ENCODE measurements at regions not wholly inside any gene's neighbourhood (a gene's known extent, or its start where the extent isn't known, plus 50 kb on each side); places are given as distances from the start of the nearest gene placed in this dataset.

DNA sequence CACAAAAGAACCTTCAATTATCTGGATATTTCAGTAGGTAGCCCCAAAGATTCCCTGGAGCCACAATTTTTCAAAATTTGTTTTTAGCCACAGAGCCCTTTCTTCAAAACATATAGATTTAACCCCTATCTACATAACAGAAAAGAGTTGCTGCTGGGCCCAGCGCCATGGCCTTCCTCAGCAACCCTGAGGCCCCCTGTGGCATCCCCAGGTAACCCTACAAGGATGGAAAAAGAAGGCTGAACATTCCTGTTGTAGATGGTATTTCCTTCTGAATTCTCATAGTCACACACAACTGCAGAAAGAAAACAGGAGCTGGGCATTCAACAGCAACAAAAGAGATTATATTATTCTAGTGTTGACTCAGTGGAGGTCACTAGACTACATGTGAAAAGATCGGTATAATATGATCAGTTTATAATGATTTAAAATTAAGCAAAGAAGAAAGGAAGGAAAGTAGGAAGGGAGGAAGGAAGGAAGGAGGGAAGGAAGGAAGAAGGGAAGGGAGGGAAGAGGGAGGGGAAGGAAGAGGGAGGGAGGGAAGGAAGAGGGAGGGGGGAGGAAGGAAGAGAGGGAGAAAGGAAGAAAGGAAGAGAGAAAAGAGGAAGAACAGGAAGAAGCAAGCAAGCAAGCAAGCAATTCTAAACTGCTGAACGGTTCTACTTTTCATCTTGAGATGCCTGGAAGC is 342.5 kb upstream of the NR2F2 start:
- DNase-seq (ENCODE audit: low read depth), result no peak

DNA sequence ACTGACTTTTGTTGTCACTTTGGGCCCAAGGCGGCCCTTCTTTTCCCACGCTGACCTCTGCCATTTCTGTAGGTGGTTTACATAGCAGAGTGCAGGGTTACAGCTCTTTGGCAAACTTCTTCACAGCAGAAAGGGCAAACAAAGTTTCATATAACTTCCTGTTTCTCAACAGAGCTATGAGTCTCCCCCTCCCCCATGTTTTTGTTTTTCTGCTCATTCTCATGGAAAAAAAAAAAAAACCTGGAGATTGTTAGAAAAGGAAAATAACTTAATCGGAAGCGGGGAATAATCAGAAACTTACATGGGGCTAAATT is 342.0 kb upstream of the NR2F2 start:
- DNase-seq (ENCODE audit: low read depth), result no peak

DNA sequence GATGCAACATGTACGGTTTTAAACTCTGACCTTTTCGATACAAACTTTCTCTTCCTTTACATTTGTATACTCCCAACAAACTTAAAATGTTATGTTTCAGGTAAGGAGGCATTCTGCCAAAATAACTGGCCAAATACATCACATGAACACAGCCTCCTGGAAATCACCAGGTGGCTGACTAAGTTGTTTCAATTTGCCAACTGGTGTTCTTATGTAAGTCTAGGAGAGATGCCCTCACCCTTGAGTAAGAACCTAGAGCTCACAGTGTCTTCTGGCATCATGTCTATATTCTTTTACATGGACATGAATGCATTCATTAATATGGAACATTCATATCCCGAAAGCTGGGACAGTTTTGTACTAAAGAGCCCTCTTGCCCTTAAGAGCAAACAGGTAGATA is 341.1 kb upstream of the NR2F2 start:
- DNase-seq (ENCODE audit: low read depth), result no peak

DNA sequence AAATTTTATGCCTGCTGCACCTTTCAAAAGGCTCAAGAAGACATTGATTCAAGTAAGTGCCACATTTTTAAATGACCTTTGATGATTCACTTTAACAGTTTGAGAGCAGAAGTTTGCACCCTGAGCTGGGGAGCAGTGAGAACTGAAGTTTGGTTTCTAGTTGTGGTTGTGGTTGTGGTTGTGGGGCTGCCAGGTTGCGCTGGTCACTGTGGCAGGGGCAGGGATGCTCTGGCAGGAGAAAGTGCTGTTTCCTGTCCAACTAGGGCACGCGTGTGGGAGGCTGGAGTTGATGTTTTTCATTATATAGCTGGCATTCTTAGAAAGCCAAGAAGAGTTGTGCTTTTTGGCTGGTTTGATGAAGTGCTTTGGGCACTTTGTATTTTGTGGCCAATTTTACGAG is 339.7 kb upstream of the NR2F2 start:
- peak; percentile 19 for DNase-seq (ENCODE audit: low read depth)

DNA sequence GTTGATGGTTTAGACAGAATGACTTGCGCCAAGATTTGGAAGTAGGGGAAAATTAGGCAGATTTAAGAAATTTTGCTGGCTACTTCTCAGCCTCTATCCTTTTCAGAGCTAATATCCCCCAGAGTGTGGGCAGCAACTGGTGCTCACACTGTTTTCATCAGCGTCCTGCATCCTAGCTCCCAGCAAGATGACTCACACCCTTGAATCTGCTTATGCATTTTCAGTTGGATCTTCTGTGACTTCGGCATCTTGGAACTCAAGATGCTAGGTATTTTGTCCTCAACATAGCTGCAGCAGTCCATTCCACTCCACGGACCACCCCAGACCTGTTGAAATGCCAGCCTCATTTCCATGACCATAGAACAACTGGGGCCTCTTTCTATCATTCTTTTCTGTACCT is 336.1 kb upstream of the NR2F2 start:
- DNase-seq (ENCODE audit: low read depth), result peak; percentile 64

DNA sequence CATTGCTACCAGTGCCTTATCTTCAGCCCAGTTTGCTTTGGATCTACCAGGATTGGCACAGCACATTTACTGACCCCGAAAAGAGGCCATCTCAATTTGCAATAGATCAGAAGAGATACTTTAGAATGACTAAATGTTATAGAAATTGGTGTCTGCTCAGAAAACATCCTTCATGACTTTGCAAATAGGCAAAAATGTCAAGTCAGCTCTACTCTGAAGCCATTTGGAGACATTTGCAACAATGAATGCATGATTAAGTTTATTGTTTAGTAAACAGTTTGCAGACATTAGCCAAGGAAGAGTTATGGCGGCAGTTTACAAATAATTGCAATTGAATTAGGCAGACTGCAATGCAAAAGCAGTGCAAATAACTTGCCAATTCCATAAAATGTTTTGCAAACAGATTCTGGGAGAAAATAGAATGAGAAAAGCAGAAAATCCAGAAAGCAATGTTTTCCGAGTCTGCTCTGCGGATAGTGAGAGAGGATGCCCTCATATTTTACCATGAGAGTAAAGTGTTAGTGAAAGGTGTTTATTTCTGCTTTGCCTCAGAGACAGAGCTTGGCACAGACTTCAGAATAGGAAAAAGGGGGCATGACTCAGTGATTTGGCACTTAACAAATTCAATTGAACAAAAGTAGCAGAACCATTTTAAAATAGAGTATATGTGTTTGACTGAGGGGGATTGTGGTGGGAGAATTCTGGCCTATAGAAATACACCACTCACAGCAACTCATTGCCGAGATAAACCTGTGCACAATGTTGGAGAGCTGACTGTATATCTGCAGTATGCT is 334.9 kb upstream of the NR2F2 start:
- peak; percentile 35 for DNase-seq (ENCODE audit: low read depth)

DNA sequence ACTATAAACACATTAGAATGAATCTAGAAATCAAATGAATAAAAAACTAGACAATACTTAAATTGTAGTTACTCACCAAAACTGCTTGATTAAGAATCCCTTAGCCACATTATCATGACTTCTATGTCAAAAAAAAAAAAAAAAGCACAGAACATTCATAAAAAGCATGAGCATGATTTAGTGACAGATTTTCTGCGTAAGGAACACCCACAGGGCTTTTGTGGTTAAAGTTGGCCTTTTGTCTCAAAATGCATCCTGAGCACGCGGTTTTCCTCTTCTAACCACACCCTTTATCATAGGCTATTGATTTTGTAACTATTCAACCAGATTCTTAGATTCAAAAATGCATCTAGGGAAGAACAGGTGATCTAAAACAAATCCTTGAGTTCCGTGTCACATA is 334.0 kb upstream of the NR2F2 start:
- no peak for DNase-seq (ENCODE audit: low read depth)

DNA sequence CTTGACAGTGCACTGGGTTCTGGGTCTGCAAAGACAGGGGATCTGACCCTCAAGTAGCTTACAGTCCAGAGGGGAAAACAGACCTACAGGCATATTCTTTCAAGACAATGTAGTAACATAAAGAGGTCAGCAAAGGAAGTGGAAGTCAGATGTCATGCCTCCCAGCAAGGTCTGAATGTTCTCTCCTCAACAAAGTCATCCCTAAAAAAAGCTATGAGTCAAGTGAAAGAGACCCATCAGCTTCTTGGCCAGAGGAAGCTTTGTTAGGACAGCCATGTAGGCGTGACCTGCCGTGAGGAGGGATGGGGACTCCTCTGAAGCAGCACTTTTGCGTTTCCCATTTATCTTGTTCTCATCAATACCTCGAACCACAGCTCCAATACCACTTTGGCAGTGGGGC is 331.6 kb upstream of the NR2F2 start:
- DNase-seq (ENCODE audit: low read depth), result no peak

DNA sequence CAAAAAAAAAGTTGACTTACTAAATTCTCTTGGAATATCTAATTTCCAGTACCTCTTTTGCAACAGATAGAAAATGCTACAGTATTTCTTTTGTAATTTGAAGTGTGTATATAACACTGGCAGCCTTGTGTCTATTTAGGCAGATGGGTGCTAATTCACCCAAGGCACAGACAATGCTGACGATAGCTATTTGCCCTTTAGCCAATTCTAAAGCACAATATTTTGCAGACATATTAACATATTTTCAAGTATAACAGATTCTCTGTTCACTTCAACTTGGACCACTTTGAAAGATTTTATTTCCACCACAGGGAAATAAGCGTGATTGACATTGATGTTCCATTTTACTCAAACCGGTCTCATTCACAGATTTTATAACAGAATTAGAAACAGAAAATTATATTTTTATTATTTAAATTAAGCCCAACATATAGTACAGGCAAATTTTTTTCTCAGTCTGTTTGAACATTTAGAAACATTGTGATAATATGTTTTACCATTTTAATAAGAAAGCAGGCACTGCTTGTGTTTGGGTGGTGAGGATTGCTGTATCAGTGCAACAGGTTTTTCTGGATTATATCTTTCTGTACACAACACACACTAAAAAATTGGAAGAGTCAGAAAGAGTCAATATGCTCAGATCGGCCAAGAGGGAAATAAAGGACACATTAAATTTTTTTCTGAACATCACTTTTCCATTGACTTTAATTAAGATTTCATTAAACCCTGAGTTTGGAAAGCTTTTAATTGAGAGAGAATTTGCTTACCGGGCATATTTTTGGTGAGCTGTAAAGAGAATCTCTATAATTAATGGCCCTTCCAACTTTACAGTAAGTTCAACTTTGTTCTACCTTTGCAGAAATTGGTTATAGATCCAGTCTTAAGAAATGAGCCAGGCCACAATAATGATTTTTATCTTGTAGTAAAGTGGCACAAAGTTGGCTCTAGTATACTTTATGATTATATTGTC is 327.3 kb upstream of the NR2F2 start:
- DNase-seq (ENCODE audit: low read depth), result no peak

DNA sequence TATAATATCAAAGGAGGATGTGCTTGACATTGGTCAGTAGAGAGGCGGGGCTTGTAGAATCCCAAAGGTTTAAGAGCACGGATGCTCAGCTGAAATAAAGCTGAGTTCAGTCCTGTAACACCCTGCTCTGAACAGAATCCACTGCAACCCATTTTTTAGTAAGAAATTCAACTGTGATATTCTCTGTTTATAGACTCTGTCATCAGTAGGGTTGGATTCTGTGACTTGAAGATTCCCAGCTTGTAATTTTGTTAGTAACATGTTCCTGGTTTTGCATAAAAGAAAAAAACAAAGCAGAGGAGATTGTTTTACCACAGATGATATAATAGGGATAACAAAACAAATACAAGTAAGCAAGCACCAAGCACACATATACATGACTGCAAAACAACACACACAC is 324.6 kb upstream of the NR2F2 start:
- DNase-seq (ENCODE audit: low read depth), result no peak

DNA sequence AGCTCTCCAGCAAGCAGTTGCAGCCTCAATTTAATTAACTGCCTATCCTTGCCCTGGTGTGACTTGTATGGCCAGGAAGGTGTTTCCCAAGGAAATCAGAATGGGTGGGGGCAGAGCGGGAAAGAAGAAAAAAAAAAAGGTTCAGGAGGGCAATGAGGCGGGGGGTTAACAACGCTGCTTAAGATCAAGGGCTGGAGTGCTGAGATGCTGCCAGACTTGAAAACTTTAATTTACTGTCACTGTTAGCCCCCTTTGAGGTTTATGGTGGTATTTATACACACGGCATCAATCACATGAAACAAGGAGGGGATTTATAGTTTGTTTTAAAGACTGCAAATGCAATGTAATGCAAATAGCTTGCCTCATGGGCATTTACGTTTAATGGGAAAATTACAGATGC is 319.4 kb upstream of the NR2F2 start:
- DNase-seq (ENCODE audit: low read depth), result no peak

DNA sequence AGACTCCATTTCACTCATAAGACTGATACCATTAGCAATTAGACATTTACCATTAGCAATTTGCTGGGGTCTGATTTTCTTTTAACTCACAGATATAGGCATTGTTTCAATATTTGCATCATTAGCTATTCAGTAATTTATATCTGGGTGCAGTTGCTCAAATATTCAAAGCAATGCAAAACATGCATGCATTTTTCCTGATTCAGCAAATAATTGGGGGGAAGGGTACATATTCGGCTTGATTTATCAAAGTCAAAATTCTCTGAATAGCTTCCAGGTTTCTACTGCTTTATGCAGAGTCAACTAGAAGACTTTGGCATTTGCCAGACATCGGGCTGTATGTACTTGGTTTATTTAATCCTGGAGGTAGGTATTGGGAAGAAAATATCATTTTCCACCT is 315.6 kb upstream of the NR2F2 start:
- DNase-seq (ENCODE audit: low read depth), result no peak

DNA sequence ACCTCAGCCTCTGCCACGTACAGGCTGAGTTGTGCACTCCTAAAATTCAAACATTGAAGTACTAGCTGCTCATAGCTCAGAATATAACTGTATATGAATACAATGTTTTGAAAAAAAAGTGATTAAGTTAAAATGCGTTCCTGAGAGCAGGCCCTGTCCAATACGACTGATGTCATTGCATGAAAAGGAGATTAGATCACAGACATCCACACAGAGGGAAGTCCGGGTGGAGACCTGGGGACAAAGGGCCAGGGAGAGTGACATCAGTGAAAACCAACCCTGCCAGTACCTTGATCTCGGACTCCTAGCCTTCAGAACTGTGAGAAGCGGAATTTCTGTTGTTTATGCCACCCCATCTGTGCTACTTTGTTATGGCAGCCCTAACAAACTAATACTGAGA is 311.4 kb upstream of the NR2F2 start:
- no peak for DNase-seq (ENCODE audit: low read depth)

DNA sequence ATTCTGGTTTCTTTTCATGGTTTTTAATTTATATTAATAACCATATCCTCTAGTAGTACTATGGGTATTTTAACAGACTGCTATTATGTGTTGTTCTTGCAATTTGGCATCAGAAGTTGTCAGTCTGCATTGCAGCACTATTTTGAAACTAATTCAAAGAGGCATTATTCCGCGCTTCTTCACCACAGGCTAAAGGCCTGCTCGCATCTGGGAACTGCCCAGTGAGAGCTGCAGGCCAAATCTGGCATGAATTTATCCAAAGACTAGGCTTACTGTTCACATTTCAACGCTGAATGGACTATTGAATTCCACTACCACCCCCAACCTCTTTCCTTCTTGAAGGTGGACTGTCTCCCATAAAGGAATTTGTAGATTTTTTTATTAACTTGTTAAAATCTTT is 310.4 kb upstream of the NR2F2 start:
- no peak for DNase-seq (ENCODE audit: low read depth)

DNA sequence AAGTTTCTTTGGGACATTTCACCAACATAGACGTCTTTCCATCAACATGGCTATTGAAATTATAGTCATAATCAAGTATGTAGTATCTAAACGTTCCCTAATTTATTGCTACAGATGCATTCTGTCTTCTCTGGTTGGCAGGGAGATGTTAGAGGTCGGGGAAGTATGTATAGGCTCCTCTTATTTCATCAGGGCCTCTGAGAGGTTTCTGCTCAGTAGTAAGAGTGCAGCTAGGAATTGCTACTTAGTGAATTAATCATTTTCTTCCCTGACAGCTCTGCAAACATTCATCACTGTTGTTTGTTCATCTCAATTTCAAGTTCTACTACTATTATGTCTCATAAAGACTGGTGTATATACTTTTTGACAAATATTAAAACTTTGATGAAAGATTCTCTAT is 309.7 kb upstream of the NR2F2 start:
- DNase-seq (ENCODE audit: low read depth), result no peak

DNA sequence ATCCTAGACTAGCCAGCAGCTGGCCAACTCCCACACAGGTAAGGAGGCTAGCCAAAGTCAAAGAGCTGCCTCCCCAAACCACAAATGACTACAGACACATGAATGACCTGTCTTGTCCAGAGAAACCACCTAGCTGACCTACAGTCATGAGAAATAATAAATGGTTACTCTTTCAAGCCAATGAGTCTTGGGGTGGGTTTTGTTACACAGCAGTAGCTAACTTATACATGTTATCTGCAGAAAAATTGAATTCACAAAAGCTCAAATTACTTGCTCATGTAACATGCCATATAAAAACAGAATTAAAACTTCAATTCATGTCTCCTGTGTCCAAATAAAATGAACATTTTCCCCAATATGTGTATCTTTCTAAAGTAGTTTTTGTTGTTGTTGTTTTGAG is 307.4 kb upstream of the NR2F2 start:
- DNase-seq (ENCODE audit: low read depth), result no peak

DNA sequence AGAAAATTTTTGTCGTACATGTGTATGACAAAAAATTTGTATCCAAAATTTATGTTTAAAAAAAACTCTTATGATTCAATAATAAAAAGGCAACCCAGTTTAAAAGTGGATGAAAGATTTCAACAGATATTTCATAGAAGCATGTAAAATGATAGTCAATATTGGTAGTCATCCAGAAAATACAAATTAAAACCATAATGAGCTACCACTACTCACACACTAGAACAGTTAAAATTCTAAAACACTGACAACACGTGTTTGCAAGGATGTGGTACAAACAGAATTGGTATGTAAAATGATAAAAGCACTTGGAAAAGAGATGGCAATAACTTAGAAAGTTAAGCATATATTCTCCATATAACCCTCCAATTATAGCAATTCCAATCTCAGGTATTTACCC is 303.0 kb upstream of the NR2F2 start:
- no peak for DNase-seq (ENCODE audit: low read depth)

DNA sequence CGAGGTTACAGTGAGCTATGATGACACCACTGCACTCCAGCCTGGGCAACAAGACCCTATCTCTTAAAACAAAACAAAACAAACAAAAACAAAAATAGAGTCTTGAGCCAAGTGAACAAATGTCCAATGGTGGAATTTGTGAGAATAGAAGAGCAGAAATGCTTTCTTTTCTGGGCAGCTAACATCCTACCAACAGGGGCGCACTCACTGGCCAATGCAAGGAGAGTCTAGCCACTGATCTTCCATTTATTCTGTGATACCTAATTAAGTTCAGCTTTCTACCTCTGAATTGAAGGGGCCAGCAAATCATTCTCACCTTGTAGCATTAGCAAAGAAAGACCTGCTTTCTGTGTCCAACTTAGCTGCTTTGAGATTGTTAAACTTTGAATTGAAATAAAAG is 301.9 kb upstream of the NR2F2 start:
- DNase-seq (ENCODE audit: low read depth), result no peak

DNA sequence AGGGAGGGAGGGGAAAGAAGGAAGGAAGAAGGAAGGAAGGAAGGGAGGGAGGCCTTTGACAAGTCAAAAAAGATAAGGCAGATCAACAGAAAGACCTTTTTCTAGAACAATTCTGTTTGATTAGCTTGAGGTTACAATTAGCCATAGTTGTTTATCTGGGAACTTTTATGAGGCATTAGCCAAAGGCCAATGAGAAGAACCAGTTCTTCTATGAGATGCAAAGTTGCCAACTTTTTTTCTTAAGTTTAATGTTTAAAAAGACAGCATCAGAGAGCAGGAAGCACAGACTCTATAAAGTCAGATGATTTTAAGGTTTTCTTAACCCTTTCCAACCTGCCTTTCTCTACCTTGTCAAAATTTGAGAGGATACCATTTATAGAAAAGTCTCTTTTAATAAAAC is 301.3 kb upstream of the NR2F2 start:
- DNase-seq (ENCODE audit: low read depth), result no peak

DNA sequence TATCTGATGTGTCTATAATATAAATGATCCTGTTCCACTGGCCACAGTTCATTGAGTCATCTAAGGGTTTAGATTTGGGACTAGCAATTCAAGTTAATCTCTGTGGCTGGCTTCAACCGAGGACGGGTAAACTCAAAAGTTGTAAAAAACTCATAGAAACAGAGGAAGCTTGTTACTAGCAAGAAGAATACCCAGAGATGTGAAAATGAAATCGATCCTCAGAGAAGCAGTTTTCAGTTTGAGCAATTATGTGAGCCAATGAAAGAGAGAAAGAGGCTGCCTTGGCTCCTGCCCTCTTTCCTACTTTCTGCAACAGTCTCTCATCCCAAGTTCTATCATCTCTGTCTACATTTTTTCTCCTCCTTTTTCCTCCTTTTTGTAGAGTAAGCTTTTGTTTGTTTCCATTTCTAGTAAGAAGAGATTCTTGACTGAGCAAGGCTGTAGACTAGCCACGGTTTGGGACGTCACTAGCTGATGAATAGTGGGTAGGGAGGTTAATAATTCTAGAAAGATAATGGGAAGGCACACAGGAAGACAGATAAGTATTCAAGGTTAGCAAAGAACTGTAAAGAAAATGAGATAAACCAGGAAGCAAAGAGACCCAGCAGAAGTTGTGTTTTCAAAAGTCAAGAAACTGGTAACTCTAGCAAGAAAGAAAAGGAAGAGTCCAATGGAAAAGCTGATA is 298.9 kb upstream of the NR2F2 start:
- no peak for DNase-seq (ENCODE audit: low read depth)

DNA sequence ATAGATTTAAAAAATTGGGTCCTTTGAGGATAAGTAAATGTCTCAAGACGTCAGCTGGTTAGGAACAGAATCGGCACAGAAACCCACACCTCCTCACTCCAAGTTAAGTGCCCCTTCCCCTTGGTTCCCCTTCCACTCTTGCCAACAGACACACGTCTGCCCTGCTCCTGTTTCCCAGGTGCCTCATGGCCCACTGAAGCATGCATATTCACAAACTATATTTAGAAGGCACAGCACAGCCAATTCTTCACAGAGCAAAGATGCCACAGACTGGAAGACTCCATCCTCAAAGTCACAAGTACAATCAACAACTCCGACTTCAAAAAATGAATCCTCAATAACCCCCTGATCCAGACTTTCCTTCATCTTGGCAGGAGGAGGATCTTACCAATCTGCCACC is 295.4 kb upstream of the NR2F2 start:
- DNase-seq (ENCODE audit: low read depth), result no peak

DNA sequence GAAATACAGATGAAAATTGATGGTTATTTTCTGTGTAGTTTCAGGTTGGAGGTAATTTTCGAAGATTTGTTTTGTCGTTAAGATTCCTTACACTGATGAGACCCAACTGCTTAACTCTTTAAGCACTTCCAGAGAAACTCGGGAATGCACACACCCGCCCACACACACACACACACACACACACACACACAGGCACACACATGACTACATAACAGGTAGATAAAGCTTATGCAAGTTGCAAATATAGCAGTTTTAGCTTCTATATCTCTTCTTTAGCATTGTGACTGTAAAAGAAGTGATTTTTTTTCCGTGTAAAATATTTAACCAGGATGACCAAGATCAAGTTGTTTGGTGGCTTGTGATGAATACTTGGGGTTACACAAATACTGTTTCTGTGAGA is 294.9 kb upstream of the NR2F2 start:
- no peak for DNase-seq (ENCODE audit: low read depth)
